Astrocyte (in vitro differentiated cells and primary cell): ENCODE measurements at regions not wholly inside any gene's neighbourhood (a gene's known extent, or its start where the extent isn't known, plus 50 kb on each side); places are given as distances from the start of the nearest gene placed in this dataset.

Source experiments
- EZH2 ChIP-seq: IDR thresholded peaks from 2 replicates; pipeline ENCODE4 v1.6.1; 2012; ENCODE audit warnings: mild to moderate bottlenecking, low read length, inconsistent platforms; ENCODE audit not compliant: insufficient read depth
- TF ChIP-seq, protein P1 (sequence below): IDR thresholded peaks from 2 replicates; pipeline ENCODE4 v1.5.1; 2011; ENCODE audit warnings: low read depth, mild to moderate bottlenecking, inconsistent platforms, low read length, moderate library complexity; ENCODE audit not compliant: insufficient read depth

GRCh38 chr11:13207665-13208594 is 69.7 kb upstream of the BMAL1 start:
- TF ChIP-seq, protein P1, sequence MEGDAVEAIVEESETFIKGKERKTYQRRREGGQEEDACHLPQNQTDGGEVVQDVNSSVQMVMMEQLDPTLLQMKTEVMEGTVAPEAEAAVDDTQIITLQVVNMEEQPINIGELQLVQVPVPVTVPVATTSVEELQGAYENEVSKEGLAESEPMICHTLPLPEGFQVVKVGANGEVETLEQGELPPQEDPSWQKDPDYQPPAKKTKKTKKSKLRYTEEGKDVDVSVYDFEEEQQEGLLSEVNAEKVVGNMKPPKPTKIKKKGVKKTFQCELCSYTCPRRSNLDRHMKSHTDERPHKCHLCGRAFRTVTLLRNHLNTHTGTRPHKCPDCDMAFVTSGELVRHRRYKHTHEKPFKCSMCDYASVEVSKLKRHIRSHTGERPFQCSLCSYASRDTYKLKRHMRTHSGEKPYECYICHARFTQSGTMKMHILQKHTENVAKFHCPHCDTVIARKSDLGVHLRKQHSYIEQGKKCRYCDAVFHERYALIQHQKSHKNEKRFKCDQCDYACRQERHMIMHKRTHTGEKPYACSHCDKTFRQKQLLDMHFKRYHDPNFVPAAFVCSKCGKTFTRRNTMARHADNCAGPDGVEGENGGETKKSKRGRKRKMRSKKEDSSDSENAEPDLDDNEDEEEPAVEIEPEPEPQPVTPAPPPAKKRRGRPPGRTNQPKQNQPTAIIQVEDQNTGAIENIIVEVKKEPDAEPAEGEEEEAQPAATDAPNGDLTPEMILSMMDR = no peak
- TF ChIP-seq EZH2 = no peak
